ENCODE measurements at regions not wholly inside any gene's neighbourhood (a gene's known extent, or its start where the extent isn't known, plus 50 kb on each side); places are given as distances from the start of the nearest gene placed in this dataset.

GRCh38 chr18:77393519-77393918 lies 143.9 kb downstream of the GALR1 start:
- TF ChIP-seq ZUFSP (CRISPR knock-in tag; IDR thresholded peaks at IDR 0.05; ENCODE audit: borderline replicate concordance) = no peak
- no peak for TF ChIP-seq EZH2 (conservative IDR thresholded peaks at IDR 0.05; ENCODE audit: low read depth, low read length)
- no peak for TF ChIP-seq ZNF580 (CRISPR knock-in tag; IDR thresholded peaks at IDR 0.05; ENCODE audit: borderline replicate concordance, low read depth)
- TF ChIP-seq CTCF (CRISPR knock-in tag; IDR thresholded peaks at IDR 0.05) = no peak
- no peak for TF ChIP-seq POLR2AphosphoS5 (IDR thresholded peaks at IDR 0.05; ENCODE audit: low read depth, low read length)
- no peak for TF ChIP-seq ZNF784 (CRISPR knock-in tag; IDR thresholded peaks at IDR 0.05; ENCODE audit: borderline replicate concordance)
- no peak for TF ChIP-seq NONO (IDR thresholded peaks at IDR 0.05)
- TF ChIP-seq NONO (CRISPR knock-in tag; conservative IDR thresholded peaks at IDR 0.05) = no peak
- TF ChIP-seq CHD2 (IDR thresholded peaks at IDR 0.05; ENCODE audit: low read depth, low read length) = no peak
- no peak for TF ChIP-seq GATAD1 (CRISPR knock-in tag; IDR thresholded peaks at IDR 0.05)

Measured in HepG2 (cell line).